HL-60 (cell line): ENCODE measurements at regions not wholly inside any gene's neighbourhood (a gene's known extent, or its start where the extent isn't known, plus 50 kb on each side); places are given as distances from the start of the nearest gene placed in this dataset.

ENCODE experiments used
- DNase-seq, 2 experiments: peaks; one replicate each; pipeline ENCODE4 v3.0.0-alpha.2; 2010 to 2020; ENCODE audit warnings: low read depth in 1 of 2, low spot score in 1 of 2
- H3K27ac ChIP-seq: fragments of 250-450 bp; sonication (Bioruptor Pico); replicated peaks from 2 replicates; pipeline ENCODE4 v1.5.1; 2020; ENCODE audit warnings: mild to moderate bottlenecking, moderate library complexity
- H3K27me3 ChIP-seq: fragments of 250-450 bp; sonication (Bioruptor Pico); 2 replicates; pipeline ENCODE4 v1.5.1; 2021; ENCODE audit warnings: mild to moderate bottlenecking, moderate library complexity; ENCODE audit not compliant: insufficient read depth, poor library complexity, severe bottlenecking
- H3K4me3 ChIP-seq: replicated peaks from 2 replicates; pipeline ENCODE4 v1.5.1; 2011; ENCODE audit warnings: mild to moderate bottlenecking, control low read depth, low read length; ENCODE audit not compliant: insufficient read depth
- CTCF ChIP-seq: IDR thresholded peaks from one replicate; pipeline ENCODE4 v1.5.1; 2011; ENCODE audit warnings: low read length, control low read depth, inconsistent platforms; ENCODE audit not compliant: insufficient read depth
- GABPA ChIP-seq: IDR thresholded peaks from 2 replicates; pipeline ENCODE4 v1.6.1; 2012; ENCODE audit warnings: low read depth
- POLR2AphosphoS5 ChIP-seq: IDR thresholded peaks from 2 replicates; pipeline ENCODE4 v1.6.1; 2012; ENCODE audit warnings: low read depth
- REST ChIP-seq: IDR thresholded peaks from 2 replicates; pipeline ENCODE4 v1.6.1; 2012; ENCODE audit warnings: low read depth; ENCODE audit not compliant: insufficient replicate concordance
- SPI1 ChIP-seq: IDR thresholded peaks from 2 replicates; pipeline ENCODE4 v1.6.1; 2012; ENCODE audit warnings: low read depth, mild to moderate bottlenecking, borderline replicate concordance

GRCh38 chr14:28152453-28153044 is 614.0 kb upstream of the FOXG1 start:
- H3K4me3 ChIP-seq, result no peak overlapping the region
- H3K27ac ChIP-seq, result no peak overlapping the region
- DNase-seq, result no peak
- H3K27me3 ChIP-seq, result no peaks in the 10 kb centered on the region
- TF ChIP-seq GABPA, result no peak
- TF ChIP-seq POLR2AphosphoS5, result no peak
- TF ChIP-seq REST, result no peak
- no peak for TF ChIP-seq SPI1
- TF ChIP-seq CTCF, result no peak

GRCh38 chr14:28157289-28157869 is 609.2 kb upstream of the FOXG1 start:
- DNase-seq, result no peak
- Histone ChIP-seq H3K27ac (no peak overlapping the region), H3K27me3 (no peaks in the 10 kb centered on the region), H3K4me3 (no peak overlapping the region)
- TF ChIP-seq REST, result no peak
- TF ChIP-seq POLR2AphosphoS5, result no peak
- no peak for TF ChIP-seq GABPA
- no peak for TF ChIP-seq SPI1
- TF ChIP-seq CTCF, result no peak

- Histone ChIP-seq H3K4me3 (no peak overlapping the region), H3K27ac (no peak overlapping the region), H3K27me3 (no peaks in the 10 kb centered on the region)
- no peak for DNase-seq
- TF ChIP-seq GABPA (no peak), REST (no peak), POLR2AphosphoS5 (no peak), SPI1 (no peak), CTCF (no peak)
These were observed 608.4 kb upstream of the FOXG1 start for GRCh38 chr14:28157887-28158791.
